Epithelial cell of esophagus (primary cell): ENCODE measurements at regions not wholly inside any gene's neighbourhood (a gene's known extent, or its start where the extent isn't known, plus 50 kb on each side); places are given as distances from the start of the nearest gene placed in this dataset.
"Not testable (repeated sequence)": the region's sequence is repeated elsewhere in the genome, so short reads cannot be mapped to it uniquely, and the experiment has no call there.

ENCODE experiments used
- DNase-seq: peaks from one replicate; pipeline ENCODE4 v3.0.0; 2010; ENCODE audit warnings: low read depth
- H3K4me3 ChIP-seq: 2 replicates; pipeline ENCODE4 v1.5.1; 2011; ENCODE audit warnings: mild to moderate bottlenecking, low read length, control low read depth
- CTCF ChIP-seq: IDR thresholded peaks from 2 replicates; pipeline ENCODE4 v1.5.1; 2011; ENCODE audit warnings: low read depth, mild to moderate bottlenecking, low read length, control low read depth, inconsistent platforms; ENCODE audit not compliant: insufficient read depth; ENCODE audit errors: missing control alignments

- peak; percentile 64 for DNase-seq
- no peak for TF ChIP-seq CTCF
Observed at GRCh38 chr17:33871720-33872540, 383.2 kb upstream of the CCL2 start.

GRCh38 chr17:33873201-33873617 is 381.9 kb upstream of the CCL2 start:
- TF ChIP-seq CTCF: no peak
- H3K4me3 ChIP-seq: no peak overlapping the region
- no peak for DNase-seq

More at GRCh38 chr17:33871720-33872540, 383.2 kb upstream of the CCL2 start:
- no peak overlapping the region for H3K4me3 ChIP-seq

GRCh38 chr17:33874617-33875060 is 380.4 kb upstream of the CCL2 start:
- no peak for DNase-seq
- H3K4me3 ChIP-seq: no peak overlapping the region

GRCh38 chr17:33875973-33876372 is 379.1 kb upstream of the CCL2 start:
- DNase-seq: no peak
- TF ChIP-seq CTCF: no peak
- no peak overlapping the region for H3K4me3 ChIP-seq

More at GRCh38 chr17:33874617-33875060, 380.4 kb upstream of the CCL2 start:
- no peak for TF ChIP-seq CTCF

GRCh38 chr17:33882273-33882672 is 372.8 kb upstream of the CCL2 start:
- not testable (repeated sequence) for H3K4me3 ChIP-seq, DNase-seq

- DNase-seq, H3K4me3 ChIP-seq: not testable (repeated sequence)
Observed at GRCh38 chr17:33882677-33883076, 372.4 kb upstream of the CCL2 start.

GRCh38 chr17:33888455-33888854 is 366.6 kb upstream of the CCL2 start:
- TF ChIP-seq CTCF: no peak
- no peak overlapping the region for H3K4me3 ChIP-seq
- DNase-seq: no peak

GRCh38 chr17:33889040-33889439 is 366.0 kb upstream of the CCL2 start:
- no peak for DNase-seq
- TF ChIP-seq CTCF: no peak
- no peak overlapping the region for H3K4me3 ChIP-seq
